Right cardiac atrium (tissue), 5 donors: ENCODE measurements at regions not wholly inside any gene's neighbourhood (a gene's known extent, or its start where the extent isn't known, plus 50 kb on each side); places are given as distances from the start of the nearest gene placed in this dataset.
A peak's percentile ranks its signal among the peaks of the same experiment; 100 is the strongest.

Experiments
- ATAC-seq, 2 donors: fragments of 200-7000 bp; cut with Tn5 transposase; one replicate each; pipeline versions ENCODE4 v1.8.0 to v1.9.1; 2020; ENCODE audit warnings: moderate library complexity in 2 of 2, mild to moderate bottlenecking in 1 of 2
- DNase-seq, 3 donors: peaks; one replicate each; pipeline ENCODE4 v3.0.0-alpha.2; 2020
- H3K27ac ChIP-seq: one replicate; pipeline ENCODE4 v1.5.1; 2013; ENCODE audit warnings: mild to moderate bottlenecking, low read length, control low read depth, moderate library complexity
- H3K27me3 ChIP-seq: one replicate; pipeline ENCODE4 v1.6.1; 2013; ENCODE audit not compliant: control insufficient read depth, insufficient read depth
- H3K4me1 ChIP-seq: one replicate; pipeline ENCODE4 v1.6.1; 2013; ENCODE audit warnings: low read length; ENCODE audit not compliant: control insufficient read depth, insufficient read depth
- H3K4me3 ChIP-seq: one replicate; pipeline ENCODE4 v1.5.1; 2013; ENCODE audit warnings: low read length, control low read depth
- H3K9me3 ChIP-seq: one replicate; pipeline ENCODE4 v1.6.1; 2013; ENCODE audit warnings: low read length; ENCODE audit not compliant: control insufficient read depth
- WGBS: extraction: QIAGEN DNeasy Blood & Tissue Kit; methylation state at CpG from one replicate; pipeline ENCODE4 v1.1.7; 2013; 5-methylcytosine and 5-hydroxymethylcytosine counted together
- intact Hi-C, 4 donors: fragments of 100-400 bp; cut with DNase I; formaldehyde crosslinking; loops; one replicate each; pipeline versions ENCODE4 v1.11.0 to v1.14.0; 2022 to 2023
- microRNA-seq, 2 donors: library from miRNA; unstranded; fragments of <30 nt; microRNA quantifications; one replicate each; pipeline ENCODE4 v1.2.0, GENCODE V29; 2020 to 2021
- donor health status: healthy with polysubstance abuse.
- donor health status: DM: no; HTN: yes; CAD: no.
- donor health status: DM: no; HTN: no; CAD: no.
- donor health status: DM: no; HTN: yes; CAD: no; lungs with severe emphysema.
- donor health status: DM: yes; HTN: yes; CAD: no.

GRCh38 chr7:7122701-7123281 lies 59.6 kb upstream of the C1GALT1 start:
- H3K27ac ChIP-seq, result no peak overlapping the region
- 32% methylated on average over 4 of the region's 4 CpGs for WGBS

GRCh38 chr7:7125963-7126362 lies 56.4 kb upstream of the C1GALT1 start:
- H3K4me1 ChIP-seq, result no peaks in the 10 kb centered on the region
- no peak for DNase-seq
- WGBS, result 92% methylated on average over 2 of the region's 2 CpGs
- no peaks in the 10 kb centered on the region for H3K27me3 ChIP-seq
- H3K9me3 ChIP-seq, result no peaks in the 10 kb centered on the region
- H3K4me3 ChIP-seq, result no peak overlapping the region
- no peak overlapping the region for H3K27ac ChIP-seq
- ATAC-seq, result no peak
- intact Hi-C loops, result no loop called here

More at GRCh38 chr7:7122701-7123281, 59.6 kb upstream of the C1GALT1 start:
- H3K9me3 ChIP-seq, result no peaks in the 10 kb centered on the region
- intact Hi-C loops, result no loop called here
- ATAC-seq (peak; percentile 88 to 91), DNase-seq (no peak)
- H3K27me3 ChIP-seq, result no peaks in the 10 kb centered on the region
- H3K4me1 ChIP-seq, result no peaks in the 10 kb centered on the region
- H3K4me3 ChIP-seq, result no peak overlapping the region

GRCh38 chr7:7127773-7128172 lies 54.6 kb upstream of the C1GALT1 start:
- Histone ChIP-seq H3K4me1 (no peaks in the 10 kb centered on the region), H3K27me3 (no peaks in the 10 kb centered on the region), H3K4me3 (no peak overlapping the region), H3K9me3 (no peaks in the 10 kb centered on the region), H3K27ac (no peak overlapping the region)
- ATAC-seq (no peak), DNase-seq (no peak)
- intact Hi-C loops, result no loop called here
- WGBS, result 86% methylated on average over 1 of the region's 1 CpG

- Histone ChIP-seq H3K4me3 (no peak overlapping the region), H3K4me1 (no peaks in the 10 kb centered on the region), H3K27me3 (no peaks in the 10 kb centered on the region), H3K27ac (no peak overlapping the region), H3K9me3 (no peaks in the 10 kb centered on the region)
- no peak for DNase-seq
- WGBS, result 86% methylated on average over 3 of the region's 3 CpGs
- no peak for ATAC-seq
- intact Hi-C loops, result no loop called here
Observed at GRCh38 chr7:7129381-7129780, 53.0 kb upstream of the C1GALT1 start.

GRCh38 chr7:7131273-7131672 lies 51.1 kb upstream of the C1GALT1 start:
- 79% methylated on average over 1 of the region's 1 CpG for WGBS
- no peaks in the 10 kb centered on the region for H3K27me3 ChIP-seq
- H3K4me3 ChIP-seq, result no peak overlapping the region
- H3K4me1 ChIP-seq, result no peaks in the 10 kb centered on the region
- intact Hi-C loops, result no loop called here
- H3K27ac ChIP-seq, result no peak overlapping the region
- DNase-seq, result no peak
- ATAC-seq, result no peak
- H3K9me3 ChIP-seq, result no peaks in the 10 kb centered on the region

Small RNA genes in the stretch of these regions (microRNA-seq; reads per million reads assigned to microRNA genes)
- gene MIR3683, result 0 reads per million in 2 donors
